ENCODE measurements at regions not wholly inside any gene's neighbourhood (a gene's known extent, or its start where the extent isn't known, plus 50 kb on each side); places are given as distances from the start of the nearest gene placed in this dataset.

DNA sequence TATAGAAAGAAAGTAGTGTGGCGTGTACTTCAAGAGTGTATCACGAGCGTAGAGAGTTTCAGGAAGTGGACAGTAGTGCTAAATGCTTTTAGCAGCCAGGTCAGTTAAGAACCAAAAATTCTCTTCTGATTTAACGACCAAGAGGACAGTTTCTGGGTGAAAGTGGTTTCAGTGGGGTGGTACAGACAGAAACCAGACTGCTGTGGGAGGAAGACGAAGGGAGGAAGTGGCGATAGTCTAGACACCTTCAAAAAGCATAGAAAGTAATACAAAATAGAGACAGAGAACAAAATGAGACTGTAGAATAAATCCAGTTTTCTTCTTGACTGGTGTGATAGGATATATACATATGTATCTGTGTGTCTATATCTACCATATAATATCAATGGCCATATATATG lies 93.5 kb downstream of the MBL2 start:
- no peaks in the 10 kb centered on the region for H3K9me2 ChIP-seq (replicated peaks; ENCODE audit: control insufficient read depth, low read length)
- no peak overlapping the region for H3K4me3 ChIP-seq (ENCODE audit: low read length)
- no peaks in the 10 kb centered on the region for H4K20me1 ChIP-seq (ENCODE audit: control insufficient read depth, insufficient read depth, low read depth, low read length)
- H3K4me2 ChIP-seq (ENCODE audit: low read length), result no peak overlapping the region
- no peaks in the 10 kb centered on the region for H3K27me3 ChIP-seq (ENCODE audit: control insufficient read depth, low read length)
- H3K36me3 ChIP-seq (ENCODE audit: control insufficient read depth, low read length), result no peaks in the 10 kb centered on the region
- H3K27ac ChIP-seq (ENCODE audit: low read depth, low read length), result no peak overlapping the region
- H3K79me2 ChIP-seq (ENCODE audit: control insufficient read depth, low read length), result no peaks in the 10 kb centered on the region
- no peaks in the 10 kb centered on the region for H3K9me3 ChIP-seq (ENCODE audit: control insufficient read depth, insufficient read depth, low read length)
- TF ChIP-seq CTCF (IDR thresholded peaks at IDR 0.05; ENCODE audit: low read depth, low read length, poor library complexity, severe bottlenecking) (no peak), EZH2phosphoT487 (IDR thresholded peaks at IDR 0.05; ENCODE audit: borderline replicate concordance, low read length) (no peak)
- no peaks in the 10 kb centered on the region for H3K4me1 ChIP-seq (ENCODE audit: control insufficient read depth, low read length)
- no peaks in the 10 kb centered on the region for H3F3A ChIP-seq (ENCODE audit: control insufficient read depth, insufficient read depth)

- no peak overlapping the region for H3K27ac ChIP-seq (ENCODE audit: low read depth, low read length)
- H3K4me2 ChIP-seq (ENCODE audit: low read length), result no peak overlapping the region
Measured at GRCh38 chr10:52682766-52683165, 89.8 kb downstream of the MBL2 start.

GRCh38 chr10:52683776-52684175 lies 88.8 kb downstream of the MBL2 start:
- Histone ChIP-seq H3K4me2 (ENCODE audit: low read length) (no peak overlapping the region), H3K27ac (ENCODE audit: low read depth, low read length) (no peak overlapping the region), H3K4me1 (ENCODE audit: control insufficient read depth, low read length) (no peaks in the 10 kb centered on the region), H3K9me3 (ENCODE audit: control insufficient read depth, insufficient read depth, low read length) (no peaks in the 10 kb centered on the region), H4K20me1 (ENCODE audit: control insufficient read depth, insufficient read depth, low read depth, low read length) (no peaks in the 10 kb centered on the region), H3K79me2 (ENCODE audit: control insufficient read depth, low read length) (no peaks in the 10 kb centered on the region), H3K36me3 (ENCODE audit: control insufficient read depth, low read length) (no peaks in the 10 kb centered on the region), H3K9me2 (replicated peaks; ENCODE audit: control insufficient read depth, low read length) (no peaks in the 10 kb centered on the region), H3K4me3 (ENCODE audit: low read length) (no peak overlapping the region), H3F3A (ENCODE audit: control insufficient read depth, insufficient read depth) (no peaks in the 10 kb centered on the region), H3K27me3 (ENCODE audit: control insufficient read depth, low read length) (no peaks in the 10 kb centered on the region)
- TF ChIP-seq CTCF (IDR thresholded peaks at IDR 0.05; ENCODE audit: low read depth, low read length, poor library complexity, severe bottlenecking), result no peak
- no peak for TF ChIP-seq EZH2phosphoT487 (IDR thresholded peaks at IDR 0.05; ENCODE audit: borderline replicate concordance, low read length)

More at GRCh38 chr10:52682766-52683165, 89.8 kb downstream of the MBL2 start:
- Histone ChIP-seq H3K4me3 (ENCODE audit: low read length) (no peak overlapping the region), H3K27me3 (ENCODE audit: control insufficient read depth, low read length) (no peaks in the 10 kb centered on the region), H3F3A (ENCODE audit: control insufficient read depth, insufficient read depth) (no peaks in the 10 kb centered on the region), H3K36me3 (ENCODE audit: control insufficient read depth, low read length) (no peaks in the 10 kb centered on the region), H3K9me3 (ENCODE audit: control insufficient read depth, insufficient read depth, low read length) (no peaks in the 10 kb centered on the region), H3K9me2 (replicated peaks; ENCODE audit: control insufficient read depth, low read length) (no peaks in the 10 kb centered on the region), H3K79me2 (ENCODE audit: control insufficient read depth, low read length) (no peaks in the 10 kb centered on the region), H4K20me1 (ENCODE audit: control insufficient read depth, insufficient read depth, low read depth, low read length) (no peaks in the 10 kb centered on the region), H3K4me1 (ENCODE audit: control insufficient read depth, low read length) (no peaks in the 10 kb centered on the region)
- TF ChIP-seq CTCF (IDR thresholded peaks at IDR 0.05; ENCODE audit: low read depth, low read length, poor library complexity, severe bottlenecking) (no peak), EZH2phosphoT487 (IDR thresholded peaks at IDR 0.05; ENCODE audit: borderline replicate concordance, low read length) (no peak)

GRCh38 chr10:52688899-52689298 lies 83.7 kb downstream of the MBL2 start:
- Histone ChIP-seq H3K9me2 (replicated peaks; ENCODE audit: control insufficient read depth, low read length) (no peaks in the 10 kb centered on the region), H3K4me3 (ENCODE audit: low read length) (no peak overlapping the region), H3K27ac (ENCODE audit: low read depth, low read length) (no peak overlapping the region), H3K79me2 (ENCODE audit: control insufficient read depth, low read length) (no peaks in the 10 kb centered on the region), H3K4me1 (ENCODE audit: control insufficient read depth, low read length) (no peaks in the 10 kb centered on the region), H3F3A (ENCODE audit: control insufficient read depth, insufficient read depth) (no peaks in the 10 kb centered on the region), H3K36me3 (ENCODE audit: control insufficient read depth, low read length) (no peaks in the 10 kb centered on the region), H3K4me2 (ENCODE audit: low read length) (no peak overlapping the region), H3K27me3 (ENCODE audit: control insufficient read depth, low read length) (no peaks in the 10 kb centered on the region), H4K20me1 (ENCODE audit: control insufficient read depth, insufficient read depth, low read depth, low read length) (no peaks in the 10 kb centered on the region), H3K9me3 (ENCODE audit: control insufficient read depth, insufficient read depth, low read length) (no peaks in the 10 kb centered on the region)
- TF ChIP-seq EZH2phosphoT487 (IDR thresholded peaks at IDR 0.05; ENCODE audit: borderline replicate concordance, low read length) (no peak), CTCF (IDR thresholded peaks at IDR 0.05; ENCODE audit: low read depth, low read length, poor library complexity, severe bottlenecking) (no peak)

Data from DOHH2 (cell line).